HEK293 (cell line): ENCODE measurements at regions not wholly inside any gene's neighbourhood (a gene's known extent, or its start where the extent isn't known, plus 50 kb on each side); places are given as distances from the start of the nearest gene placed in this dataset.
"Not testable (repeated sequence)": the region's sequence is repeated elsewhere in the genome, so short reads cannot be mapped to it uniquely, and the experiment has no call there.

Experiments used
- CTCF ChIA-PET: fragments of 350-600 bp; formaldehyde crosslinking; extraction: SDS; loops from one replicate; lab custom pipeline; 2021; ENCODE audit warnings: antibody characterized with exemption; lab: Yijun Ruan, JAX
- POLR2A ChIA-PET: fragments of 300-600 bp; formaldehyde crosslinking; extraction: SDS; loops from one replicate; lab custom pipeline; 2020; ENCODE audit warnings: antibody characterized with exemption, inconsistent platforms; lab: Yijun Ruan, JAX
- H3K27ac ChIP-seq: fragments of 200-500 bp; sonication (Bioruptor generic); 2 replicates; pipeline ENCODE4 v1.5.1; 2014; ENCODE audit warnings: low read depth, low read length, control low read depth, inconsistent platforms; ENCODE audit errors: extremely low read depth
- H3K36me3 ChIP-seq, 2 experiments: fragments of 200-500 bp in 1 of 2; sonication (Bioruptor generic) in 1 of 2; 1 replicate in 1 of 2; 2 replicates in 1 of 2; pipeline ENCODE4 v1.5.1; 2014 to 2017; ENCODE audit warnings: inconsistent platforms in 2 of 2, low read length in 2 of 2; ENCODE audit not compliant: control insufficient read depth in 2 of 2, insufficient read depth in 1 of 2
- H3K4me1 ChIP-seq: fragments of 200-500 bp; sonication (Bioruptor generic); 2 replicates; pipeline ENCODE4 v1.5.1; 2014; ENCODE audit warnings: mild to moderate bottlenecking, low read length, inconsistent platforms; ENCODE audit not compliant: control insufficient read depth, insufficient read depth
- H3K4me3 ChIP-seq: 2 replicates; pipeline ENCODE4 v1.5.1; 2011; ENCODE audit warnings: low read depth, mild to moderate bottlenecking, control low read depth, low read length, moderate library complexity
- H3K9me3 ChIP-seq: fragments of 200-500 bp; sonication (Bioruptor generic); 2 replicates; pipeline ENCODE4 v1.5.1; 2014; ENCODE audit warnings: low read depth, low read length, inconsistent platforms; ENCODE audit not compliant: control insufficient read depth, insufficient read depth
- GLIS2 ChIP-seq: fragments of 450-650 bp; formaldehyde crosslinking; IDR thresholded peaks from 2 replicates; pipeline ENCODE4 v1.5.1; 2016; ENCODE audit warnings: missing biosample characterization, missing genetic modification characterization
- HOXC10 ChIP-seq: sonication (generic); formaldehyde crosslinking; IDR thresholded peaks from 2 replicates; pipeline ENCODE4 v1.8.1; 2023; ENCODE audit warnings: mild to moderate bottlenecking, missing genetic modification reagents
- KLF9 ChIP-seq: fragments of 450-650 bp; formaldehyde crosslinking; IDR thresholded peaks from 2 replicates; pipeline ENCODE4 v1.5.1; 2016; ENCODE audit warnings: missing biosample characterization, missing genetic modification characterization, low read depth
- MYNN ChIP-seq: fragments of 450-650 bp; formaldehyde crosslinking; IDR thresholded peaks from 2 replicates; pipeline ENCODE4 v1.5.1; 2016; ENCODE audit warnings: missing biosample characterization, missing genetic modification characterization, borderline replicate concordance
- MZF1 ChIP-seq: fragments of 450-650 bp; formaldehyde crosslinking; IDR thresholded peaks from 2 replicates; pipeline ENCODE4 v1.5.1; 2017; ENCODE audit warnings: missing biosample characterization, missing genetic modification characterization, borderline replicate concordance
- OSR2 ChIP-seq: fragments of 450-650 bp; formaldehyde crosslinking; IDR thresholded peaks from 2 replicates; pipeline ENCODE4 v1.5.1; 2016; ENCODE audit warnings: missing biosample characterization, missing genetic modification characterization
- OVOL3 ChIP-seq: fragments of 450-650 bp; formaldehyde crosslinking; IDR thresholded peaks from 2 replicates; pipeline ENCODE4 v1.5.1; 2016; ENCODE audit warnings: missing biosample characterization, missing genetic modification characterization
- ZBTB48 ChIP-seq: fragments of 450-650 bp; formaldehyde crosslinking; IDR thresholded peaks from 2 replicates; pipeline ENCODE4 v1.5.1; 2016; ENCODE audit warnings: missing biosample characterization, missing genetic modification characterization
- ZBTB8A ChIP-seq: fragments of 450-650 bp; formaldehyde crosslinking; IDR thresholded peaks from 2 replicates; pipeline ENCODE4 v1.5.1; 2016; ENCODE audit warnings: missing biosample characterization, missing genetic modification characterization
- ZFP37 ChIP-seq: fragments of 450-650 bp; formaldehyde crosslinking; IDR thresholded peaks from 2 replicates; pipeline ENCODE4 v1.5.1; 2016; ENCODE audit warnings: missing biosample characterization, missing genetic modification characterization
- ZNF211 ChIP-seq: fragments of 450-650 bp; formaldehyde crosslinking; IDR thresholded peaks from 2 replicates; pipeline ENCODE4 v1.5.1; 2016; ENCODE audit warnings: low read depth, missing biosample characterization, missing genetic modification characterization
- ZNF654 ChIP-seq: fragments of 450-650 bp; formaldehyde crosslinking; IDR thresholded peaks from 2 replicates; pipeline ENCODE4 v1.5.1; 2016; ENCODE audit warnings: low read depth, missing biosample characterization, missing genetic modification characterization
- ZNF837 ChIP-seq: fragments of 450-650 bp; formaldehyde crosslinking; IDR thresholded peaks from 2 replicates; pipeline ENCODE4 v1.5.1; 2016; ENCODE audit warnings: missing biosample characterization, missing genetic modification characterization
- TF ChIP-seq, protein P1 (sequence below): fragments of 450-650 bp; formaldehyde crosslinking; IDR thresholded peaks from 2 replicates; pipeline ENCODE4 v1.5.1; 2017; ENCODE audit warnings: missing biosample characterization, missing genetic modification characterization
- TF ChIP-seq, protein P2 (sequence below): fragments of 450-650 bp; formaldehyde crosslinking; IDR thresholded peaks from 2 replicates; pipeline ENCODE4 v1.5.1; 2016; ENCODE audit warnings: missing biosample characterization, missing genetic modification characterization

DNA sequence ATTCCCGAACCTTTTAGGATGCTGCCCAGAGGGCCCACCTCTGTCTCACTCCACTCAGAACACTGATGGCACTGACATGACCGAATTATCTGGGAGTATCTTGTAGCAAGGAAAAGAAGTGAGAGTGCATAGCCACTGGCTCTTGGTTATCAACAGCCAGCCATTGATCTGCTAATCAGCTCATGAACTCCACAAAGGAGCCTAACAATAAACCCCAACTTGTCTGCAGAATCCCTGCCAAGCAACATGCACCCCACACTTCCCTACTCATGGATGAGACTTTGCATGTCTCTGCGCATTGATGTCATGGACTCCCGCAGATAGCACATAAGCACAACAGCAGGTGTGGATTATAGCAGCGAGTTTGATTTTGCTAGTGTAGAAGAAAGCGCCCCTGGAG is 1538.9 kb upstream of the RAG2 start (continued):
- no peak for TF ChIP-seq ZNF654 (tag by site-specific recombination)
- TF ChIP-seq, all 188 proteins: peak for 0

DNA sequence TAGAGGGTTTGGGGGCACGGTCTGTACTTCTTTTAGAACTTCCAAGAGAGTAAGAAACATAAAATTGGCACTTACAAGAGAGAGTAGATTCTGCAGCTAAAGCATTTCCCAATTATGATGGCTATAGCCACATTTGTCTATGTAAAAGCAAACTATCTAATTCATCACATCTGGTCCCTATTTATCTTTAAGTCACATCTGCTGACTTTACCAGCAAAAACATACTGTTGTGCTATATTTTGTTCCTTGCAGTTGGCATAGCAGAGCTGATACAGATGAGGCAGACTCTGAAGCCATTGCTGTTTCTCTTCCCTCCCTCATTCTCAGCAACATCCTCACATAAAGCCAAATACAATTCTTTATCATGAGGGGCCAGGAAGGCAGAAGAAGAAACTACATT is 1533.5 kb upstream of the RAG2 start:
- Histone ChIP-seq H3K4me3 (no peak overlapping the region), H3K27ac (no peak overlapping the region), H3K4me1 (no peaks in the 10 kb centered on the region), H3K9me3 (no peaks in the 10 kb centered on the region), H3K36me3 (no peaks in the 10 kb centered on the region)
- CTCF ChIA-PET = interaction anchor here (0.7 kb wide), 1 partner anchor 185 kb away, joined by 4 read pairs; no protein-coding TSS in a partner anchor
- POLR2A ChIA-PET = no interaction called here
- TF ChIP-seq, protein P1, sequence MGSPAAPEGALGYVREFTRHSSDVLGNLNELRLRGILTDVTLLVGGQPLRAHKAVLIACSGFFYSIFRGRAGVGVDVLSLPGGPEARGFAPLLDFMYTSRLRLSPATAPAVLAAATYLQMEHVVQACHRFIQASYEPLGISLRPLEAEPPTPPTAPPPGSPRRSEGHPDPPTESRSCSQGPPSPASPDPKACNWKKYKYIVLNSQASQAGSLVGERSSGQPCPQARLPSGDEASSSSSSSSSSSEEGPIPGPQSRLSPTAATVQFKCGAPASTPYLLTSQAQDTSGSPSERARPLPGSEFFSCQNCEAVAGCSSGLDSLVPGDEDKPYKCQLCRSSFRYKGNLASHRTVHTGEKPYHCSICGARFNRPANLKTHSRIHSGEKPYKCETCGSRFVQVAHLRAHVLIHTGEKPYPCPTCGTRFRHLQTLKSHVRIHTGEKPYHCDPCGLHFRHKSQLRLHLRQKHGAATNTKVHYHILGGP (tag by site-specific recombination) = no peak
- TF ChIP-seq OVOL3 (tag by site-specific recombination) (no peak), HOXC10 (no peak), ZBTB48 (tag by site-specific recombination) (no peak), ZBTB8A (tag by site-specific recombination) (no peak), MYNN (tag by site-specific recombination) (no peak), OSR2 (no peak)

DNA sequence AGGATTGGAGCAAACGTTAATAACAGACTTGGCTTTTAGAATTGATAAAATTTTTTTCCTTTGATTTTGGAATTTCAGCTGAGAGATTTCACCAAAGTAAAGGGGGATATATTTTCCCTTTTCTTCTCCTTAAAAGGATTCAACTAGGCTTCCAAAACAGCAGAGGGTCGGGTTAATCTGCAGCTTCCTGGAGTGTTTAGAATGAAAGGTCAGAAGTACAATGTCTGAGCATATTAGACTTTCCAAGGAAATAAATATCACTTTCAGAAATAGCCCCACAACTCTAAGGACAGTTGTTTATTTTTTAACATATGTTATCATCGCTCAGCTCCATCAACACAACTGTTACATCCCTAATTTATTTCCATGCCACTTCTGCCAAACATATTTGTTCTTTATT is 1532.9 kb upstream of the RAG2 start:
- Histone ChIP-seq H3K4me1 (no peaks in the 10 kb centered on the region), H3K9me3 (no peaks in the 10 kb centered on the region), H3K4me3 (no peak overlapping the region), H3K27ac (no peak overlapping the region), H3K36me3 (no peaks in the 10 kb centered on the region)
- POLR2A ChIA-PET = no interaction called here
- no peak for TF ChIP-seq ZNF837 (tag by site-specific recombination)
- TF ChIP-seq ZFP37 (tag by site-specific recombination) = no peak
- TF ChIP-seq, protein P2, sequence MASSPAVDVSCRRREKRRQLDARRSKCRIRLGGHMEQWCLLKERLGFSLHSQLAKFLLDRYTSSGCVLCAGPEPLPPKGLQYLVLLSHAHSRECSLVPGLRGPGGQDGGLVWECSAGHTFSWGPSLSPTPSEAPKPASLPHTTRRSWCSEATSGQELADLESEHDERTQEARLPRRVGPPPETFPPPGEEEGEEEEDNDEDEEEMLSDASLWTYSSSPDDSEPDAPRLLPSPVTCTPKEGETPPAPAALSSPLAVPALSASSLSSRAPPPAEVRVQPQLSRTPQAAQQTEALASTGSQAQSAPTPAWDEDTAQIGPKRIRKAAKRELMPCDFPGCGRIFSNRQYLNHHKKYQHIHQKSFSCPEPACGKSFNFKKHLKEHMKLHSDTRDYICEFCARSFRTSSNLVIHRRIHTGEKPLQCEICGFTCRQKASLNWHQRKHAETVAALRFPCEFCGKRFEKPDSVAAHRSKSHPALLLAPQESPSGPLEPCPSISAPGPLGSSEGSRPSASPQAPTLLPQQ = no peak
- CTCF ChIA-PET = interaction anchor here (0.7 kb wide), 1 partner anchor 185 kb away, joined by 4 read pairs; no protein-coding TSS in a partner anchor

DNA sequence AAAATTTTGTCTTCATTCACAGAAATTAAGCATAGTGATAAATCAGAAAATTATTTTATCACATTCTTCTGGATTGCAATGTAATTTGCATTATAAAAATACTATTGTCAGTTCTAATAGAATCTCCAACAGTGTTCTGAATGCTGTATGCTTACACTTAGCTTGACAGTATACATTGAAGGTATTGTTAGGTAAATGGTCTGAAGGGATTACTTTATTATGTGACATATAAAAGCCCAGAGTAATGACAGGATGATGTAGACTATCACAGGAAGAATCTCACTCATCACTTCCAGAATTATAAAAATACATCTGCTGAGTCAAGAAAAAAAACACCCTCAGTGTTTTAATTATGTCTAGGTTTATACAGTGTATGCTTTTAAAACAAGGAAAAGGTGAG is 1532.5 kb upstream of the RAG2 start:
- ChIA-PET CTCF (no interaction called here), POLR2A (no interaction called here)
- H3K4me3 ChIP-seq = no peak overlapping the region
- no peak for TF ChIP-seq MZF1 (tag by site-specific recombination)
- TF ChIP-seq, all 188 proteins: peak for 0
- Histone ChIP-seq H3K9me3 (no peaks in the 10 kb centered on the region), H3K36me3 (no peaks in the 10 kb centered on the region), H3K4me1 (no peaks in the 10 kb centered on the region), H3K27ac (no peak overlapping the region)

DNA sequence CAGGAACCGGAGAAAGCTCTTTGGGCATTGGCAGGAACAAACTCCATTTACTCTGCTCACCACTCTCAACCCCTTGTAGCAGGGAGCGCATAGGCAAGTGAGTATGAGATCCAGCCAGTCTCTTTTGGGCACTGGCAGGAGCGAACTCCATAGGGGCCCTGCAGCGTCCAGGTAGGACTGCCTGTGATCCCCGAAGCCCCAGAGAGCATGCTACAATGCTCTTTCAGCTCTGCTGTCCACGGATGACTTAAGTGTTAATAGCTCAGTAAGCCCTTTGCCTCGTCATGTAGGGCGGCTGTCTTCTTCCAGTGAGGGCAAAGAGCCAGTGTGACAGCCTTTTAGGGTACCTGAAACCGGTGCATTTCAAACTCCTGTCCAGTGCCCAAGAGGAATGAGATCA is 1525.6 kb upstream of the RAG2 start:
- CTCF ChIA-PET = no interaction called here

DNA sequence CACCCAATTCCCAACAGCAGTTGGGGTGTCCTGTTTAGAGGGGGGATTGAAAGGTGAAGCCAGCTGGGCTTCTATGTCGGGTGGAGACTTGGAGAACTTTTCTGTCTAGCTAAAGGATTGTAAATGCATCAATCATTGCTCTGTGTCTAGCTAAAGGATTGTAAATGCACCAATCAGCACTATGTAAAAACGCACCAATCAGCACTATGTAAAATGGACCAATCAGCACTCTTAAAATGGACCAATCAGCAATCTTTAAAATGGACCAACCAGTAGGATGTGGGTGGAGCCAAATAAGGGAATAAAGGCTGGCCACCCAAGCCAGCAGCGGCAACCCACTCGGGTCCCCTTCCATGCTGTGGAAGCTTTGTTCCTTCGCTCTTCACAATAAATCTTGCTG is 1518.6 kb upstream of the RAG2 start:
- CTCF ChIA-PET, H3K9me3 ChIP-seq, POLR2A ChIA-PET: not testable (repeated sequence)

More for the DNA sequence above, 1525.6 kb upstream of the RAG2 start:
- no peaks in the 10 kb centered on the region for H3K9me3 ChIP-seq
- H3K27ac ChIP-seq = no peak overlapping the region
- no peak for TF ChIP-seq MYNN (tag by site-specific recombination)
- no peak for TF ChIP-seq KLF9 (tag by site-specific recombination)
- TF ChIP-seq GLIS2 (tag by site-specific recombination) = no peak
- TF ChIP-seq ZNF211 = no peak
- H3K36me3 ChIP-seq = no peaks in the 10 kb centered on the region
- no peaks in the 10 kb centered on the region for H3K4me1 ChIP-seq
- POLR2A ChIA-PET = no interaction called here
- H3K4me3 ChIP-seq = no peak overlapping the region

DNA sequence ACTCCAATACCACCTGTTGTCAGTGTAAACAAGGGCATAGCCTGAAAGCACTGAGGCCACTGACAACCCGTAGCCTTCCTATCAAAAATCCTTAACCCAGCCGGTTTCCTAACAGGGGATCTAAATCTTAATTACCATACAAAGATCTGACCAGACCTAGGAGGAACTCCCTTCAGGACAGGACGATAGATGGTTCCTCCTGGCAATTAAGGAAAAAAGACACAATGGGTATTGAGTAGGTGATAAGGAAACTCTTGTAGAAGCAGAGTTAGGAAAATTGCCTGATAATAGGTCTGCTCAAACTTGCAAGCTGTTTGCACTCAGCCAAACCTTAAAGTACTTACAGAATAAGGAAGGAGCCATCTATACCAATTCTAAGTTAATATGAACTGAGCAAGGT is 1517.3 kb upstream of the RAG2 start:
- H3K36me3 ChIP-seq, H3K27ac ChIP-seq, CTCF ChIA-PET, POLR2A ChIA-PET, H3K9me3 ChIP-seq, H3K4me1 ChIP-seq, H3K4me3 ChIP-seq: not testable (repeated sequence)

More for the DNA sequence above, 1518.6 kb upstream of the RAG2 start:
- H3K4me1 ChIP-seq, H3K27ac ChIP-seq, H3K4me3 ChIP-seq, H3K36me3 ChIP-seq: not testable (repeated sequence)
